ENCODE measurements at regions not wholly inside any gene's neighbourhood (a gene's known extent, or its start where the extent isn't known, plus 50 kb on each side); places are given as distances from the start of the nearest gene placed in this dataset.

DNA sequence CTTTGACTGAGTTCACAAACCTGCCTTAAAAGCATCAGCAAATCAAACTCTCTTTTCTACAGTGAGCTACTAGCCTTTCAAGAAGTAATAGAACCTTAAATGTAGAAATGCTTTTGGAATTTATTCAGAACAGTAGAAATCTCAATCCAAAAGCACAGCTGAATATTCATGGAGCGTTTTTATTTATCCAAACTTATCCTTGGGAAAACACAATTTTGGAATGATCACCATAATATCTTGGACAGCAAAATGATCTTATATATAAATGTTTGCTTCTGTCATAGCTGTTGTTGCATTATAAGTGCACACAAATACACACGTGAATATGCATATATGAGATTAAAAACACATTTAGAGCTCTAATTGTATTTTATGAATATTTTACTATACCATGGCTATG is 747.3 kb upstream of the PIK3C3 start:
- TF ChIP-seq, protein P1, sequence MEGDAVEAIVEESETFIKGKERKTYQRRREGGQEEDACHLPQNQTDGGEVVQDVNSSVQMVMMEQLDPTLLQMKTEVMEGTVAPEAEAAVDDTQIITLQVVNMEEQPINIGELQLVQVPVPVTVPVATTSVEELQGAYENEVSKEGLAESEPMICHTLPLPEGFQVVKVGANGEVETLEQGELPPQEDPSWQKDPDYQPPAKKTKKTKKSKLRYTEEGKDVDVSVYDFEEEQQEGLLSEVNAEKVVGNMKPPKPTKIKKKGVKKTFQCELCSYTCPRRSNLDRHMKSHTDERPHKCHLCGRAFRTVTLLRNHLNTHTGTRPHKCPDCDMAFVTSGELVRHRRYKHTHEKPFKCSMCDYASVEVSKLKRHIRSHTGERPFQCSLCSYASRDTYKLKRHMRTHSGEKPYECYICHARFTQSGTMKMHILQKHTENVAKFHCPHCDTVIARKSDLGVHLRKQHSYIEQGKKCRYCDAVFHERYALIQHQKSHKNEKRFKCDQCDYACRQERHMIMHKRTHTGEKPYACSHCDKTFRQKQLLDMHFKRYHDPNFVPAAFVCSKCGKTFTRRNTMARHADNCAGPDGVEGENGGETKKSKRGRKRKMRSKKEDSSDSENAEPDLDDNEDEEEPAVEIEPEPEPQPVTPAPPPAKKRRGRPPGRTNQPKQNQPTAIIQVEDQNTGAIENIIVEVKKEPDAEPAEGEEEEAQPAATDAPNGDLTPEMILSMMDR (conservative IDR thresholded peaks at IDR 0.05; ENCODE audit: low read length), result no peak
- TF ChIP-seq EZH2phosphoT487 (IDR thresholded peaks at IDR 0.05; ENCODE audit: borderline replicate concordance, low read depth, low read length), result no peak
